ENCODE measurements at regions not wholly inside any gene's neighbourhood (a gene's known extent, or its start where the extent isn't known, plus 50 kb on each side); places are given as distances from the start of the nearest gene placed in this dataset.

DNA sequence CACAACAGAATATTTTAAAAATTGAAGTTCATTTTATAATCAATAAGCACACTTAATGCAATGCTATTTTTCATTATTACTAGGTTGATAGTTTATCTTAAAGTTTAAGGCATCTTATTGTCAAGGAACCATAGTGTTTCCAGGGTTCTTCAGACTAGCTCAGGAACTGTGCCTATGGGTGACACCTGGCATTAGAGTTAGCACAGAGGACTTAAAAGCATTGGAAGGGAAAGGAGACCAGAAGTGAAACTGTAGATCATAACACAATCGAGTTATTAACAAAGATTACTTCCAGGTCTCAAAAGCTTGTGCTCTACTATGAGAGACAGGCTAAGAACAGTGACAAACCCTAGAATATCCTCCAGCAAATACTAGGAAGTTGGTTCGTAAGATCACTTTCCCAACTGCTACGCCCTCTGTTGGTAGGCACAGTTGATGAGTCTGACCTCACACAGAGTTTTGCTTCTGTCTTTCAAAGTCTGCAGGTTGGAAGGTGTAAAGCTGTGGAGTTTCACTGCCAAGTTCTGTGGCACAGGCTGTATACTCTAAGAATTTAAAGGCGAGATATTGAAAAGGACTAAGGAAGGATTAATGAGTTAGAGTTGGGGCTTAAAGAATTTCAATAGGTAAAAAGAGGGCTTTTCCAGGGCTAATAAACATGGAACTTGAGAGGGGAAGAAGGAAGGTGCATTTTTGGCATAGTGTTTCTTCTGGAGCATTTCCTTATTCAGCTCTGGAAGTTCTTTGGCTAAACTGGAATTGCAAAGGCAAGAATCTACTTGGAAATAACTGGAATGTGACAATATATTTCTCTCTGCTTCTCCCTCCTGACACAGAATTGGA, 531.3 kb upstream of the JAG1 start (continued):
- TF ChIP-seq ZBED4 (CRISPR knock-in tag; IDR thresholded peaks at IDR 0.05; ENCODE audit: borderline replicate concordance) (no peak), RORA (CRISPR knock-in tag; IDR thresholded peaks at IDR 0.05) (no peak), MBD4 (IDR thresholded peaks at IDR 0.05; ENCODE audit: borderline replicate concordance, low read length) (no peak), GATAD1 (CRISPR knock-in tag; IDR thresholded peaks at IDR 0.05) (peak; percentile 43; the same call in 1 of the 2 replicates), PLRG1 (conservative IDR thresholded peaks at IDR 0.05) (no peak), YEATS4 (CRISPR knock-in tag; IDR thresholded peaks at IDR 0.05; ENCODE audit: borderline replicate concordance) (no peak), ZNF790 (CRISPR knock-in tag; IDR thresholded peaks at IDR 0.05; ENCODE audit: borderline replicate concordance) (no peak), CENPT (CRISPR knock-in tag; IDR thresholded peaks at IDR 0.05; ENCODE audit: low read depth) (no peak), ZNF121 (CRISPR knock-in tag; IDR thresholded peaks at IDR 0.05) (no peak), THAP11 (CRISPR knock-in tag; IDR thresholded peaks at IDR 0.05) (0 out of 2 replicates have a peak, but pooled peaks have one; percentile 34), ARHGAP35 (CRISPR knock-in tag; IDR thresholded peaks at IDR 0.05; ENCODE audit: borderline replicate concordance) (no peak), ZNF782 (CRISPR knock-in tag; IDR thresholded peaks at IDR 0.05; ENCODE audit: borderline replicate concordance) (no peak), ZBTB38 (CRISPR knock-in tag; IDR thresholded peaks at IDR 0.05) (no peak), ZSCAN20 (CRISPR knock-in tag; IDR thresholded peaks at IDR 0.05; ENCODE audit: borderline replicate concordance) (no peak), SP4 (CRISPR knock-in tag; IDR thresholded peaks at IDR 0.05) (no peak), RBFOX2 (IDR thresholded peaks at IDR 0.05; ENCODE audit: low read depth, low read length) (no peak), SIN3B (IDR thresholded peaks at IDR 0.05; ENCODE audit: low read length) (no peak)
- TF ChIP-seq, protein P1, sequence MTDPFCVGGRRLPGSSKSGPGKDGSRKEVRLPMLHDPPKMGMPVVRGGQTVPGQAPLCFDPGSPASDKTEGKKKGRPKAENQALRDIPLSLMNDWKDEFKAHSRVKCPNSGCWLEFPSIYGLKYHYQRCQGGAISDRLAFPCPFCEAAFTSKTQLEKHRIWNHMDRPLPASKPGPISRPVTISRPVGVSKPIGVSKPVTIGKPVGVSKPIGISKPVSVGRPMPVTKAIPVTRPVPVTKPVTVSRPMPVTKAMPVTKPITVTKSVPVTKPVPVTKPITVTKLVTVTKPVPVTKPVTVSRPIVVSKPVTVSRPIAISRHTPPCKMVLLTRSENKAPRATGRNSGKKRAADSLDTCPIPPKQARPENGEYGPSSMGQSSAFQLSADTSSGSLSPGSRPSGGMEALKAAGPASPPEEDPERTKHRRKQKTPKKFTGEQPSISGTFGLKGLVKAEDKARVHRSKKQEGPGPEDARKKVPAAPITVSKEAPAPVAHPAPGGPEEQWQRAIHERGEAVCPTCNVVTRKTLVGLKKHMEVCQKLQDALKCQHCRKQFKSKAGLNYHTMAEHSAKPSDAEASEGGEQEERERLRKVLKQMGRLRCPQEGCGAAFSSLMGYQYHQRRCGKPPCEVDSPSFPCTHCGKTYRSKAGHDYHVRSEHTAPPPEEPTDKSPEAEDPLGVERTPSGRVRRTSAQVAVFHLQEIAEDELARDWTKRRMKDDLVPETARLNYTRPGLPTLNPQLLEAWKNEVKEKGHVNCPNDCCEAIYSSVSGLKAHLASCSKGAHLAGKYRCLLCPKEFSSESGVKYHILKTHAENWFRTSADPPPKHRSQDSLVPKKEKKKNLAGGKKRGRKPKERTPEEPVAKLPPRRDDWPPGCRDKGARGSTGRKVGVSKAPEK (CRISPR knock-in tag; IDR thresholded peaks at IDR 0.05; ENCODE audit: borderline replicate concordance): peak; percentile 42; the same call in 1 of the 2 replicates
- TF ChIP-seq, protein P2, sequence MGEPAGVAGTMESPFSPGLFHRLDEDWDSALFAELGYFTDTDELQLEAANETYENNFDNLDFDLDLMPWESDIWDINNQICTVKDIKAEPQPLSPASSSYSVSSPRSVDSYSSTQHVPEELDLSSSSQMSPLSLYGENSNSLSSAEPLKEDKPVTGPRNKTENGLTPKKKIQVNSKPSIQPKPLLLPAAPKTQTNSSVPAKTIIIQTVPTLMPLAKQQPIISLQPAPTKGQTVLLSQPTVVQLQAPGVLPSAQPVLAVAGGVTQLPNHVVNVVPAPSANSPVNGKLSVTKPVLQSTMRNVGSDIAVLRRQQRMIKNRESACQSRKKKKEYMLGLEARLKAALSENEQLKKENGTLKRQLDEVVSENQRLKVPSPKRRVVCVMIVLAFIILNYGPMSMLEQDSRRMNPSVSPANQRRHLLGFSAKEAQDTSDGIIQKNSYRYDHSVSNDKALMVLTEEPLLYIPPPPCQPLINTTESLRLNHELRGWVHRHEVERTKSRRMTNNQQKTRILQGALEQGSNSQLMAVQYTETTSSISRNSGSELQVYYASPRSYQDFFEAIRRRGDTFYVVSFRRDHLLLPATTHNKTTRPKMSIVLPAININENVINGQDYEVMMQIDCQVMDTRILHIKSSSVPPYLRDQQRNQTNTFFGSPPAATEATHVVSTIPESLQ (CRISPR knock-in tag; conservative IDR thresholded peaks at IDR 0.05): 0 out of 2 replicates have a peak, but pooled peaks have one; percentile 63
